ENCODE measurements at regions not wholly inside any gene's neighbourhood (a gene's known extent, or its start where the extent isn't known, plus 50 kb on each side); places are given as distances from the start of the nearest gene placed in this dataset.
"Not testable (repeated sequence)": the region's sequence is repeated elsewhere in the genome, so short reads cannot be mapped to it uniquely, and the experiment has no call there.

GRCh38 chr6:8918196-8918595 lies 482.9 kb upstream of the SLC35B3 start:
- no peak for DNase-seq (ENCODE audit: low spot score)

GRCh38 chr6:8914700-8915099 lies 479.4 kb upstream of the SLC35B3 start:
- DNase-seq (ENCODE audit: low spot score) = no peak

GRCh38 chr6:8908638-8909037 lies 473.3 kb upstream of the SLC35B3 start:
- DNase-seq (ENCODE audit: low spot score) = no peak

GRCh38 chr6:8906699-8907098 lies 471.4 kb upstream of the SLC35B3 start:
- DNase-seq (ENCODE audit: low spot score) = no peak

- no peak for DNase-seq (ENCODE audit: low spot score)
Observed at GRCh38 chr6:8905757-8906156, 470.4 kb upstream of the SLC35B3 start.

- no peak for DNase-seq (ENCODE audit: low spot score)
Observed at GRCh38 chr6:8904754-8905153, 469.4 kb upstream of the SLC35B3 start.

GRCh38 chr6:8900056-8900455 lies 464.7 kb upstream of the SLC35B3 start:
- DNase-seq (ENCODE audit: low spot score) = no peak

GRCh38 chr6:8889514-8889913 lies 454.2 kb upstream of the SLC35B3 start:
- no peak for DNase-seq (ENCODE audit: low spot score)

- no peak for DNase-seq (ENCODE audit: low spot score)
Observed at GRCh38 chr6:8888468-8888867, 453.1 kb upstream of the SLC35B3 start.

GRCh38 chr6:8881663-8882062 lies 446.3 kb upstream of the SLC35B3 start:
- DNase-seq (ENCODE audit: low spot score) = no peak

GRCh38 chr6:8879334-8879733 lies 444.0 kb upstream of the SLC35B3 start:
- no peak for DNase-seq (ENCODE audit: low spot score)

- no peak for DNase-seq (ENCODE audit: low spot score)
Observed at GRCh38 chr6:8875986-8876385, 440.6 kb upstream of the SLC35B3 start.

- DNase-seq (ENCODE audit: low spot score) = no peak
Observed at GRCh38 chr6:8872589-8872988, 437.2 kb upstream of the SLC35B3 start.

GRCh38 chr6:8865451-8865850 lies 430.1 kb upstream of the SLC35B3 start:
- no peak for DNase-seq (ENCODE audit: low spot score)

- no peak for DNase-seq (ENCODE audit: low spot score)
Observed at GRCh38 chr6:8860671-8861070, 425.3 kb upstream of the SLC35B3 start.

GRCh38 chr6:8859501-8859900 lies 424.2 kb upstream of the SLC35B3 start:
- DNase-seq (ENCODE audit: low spot score) = no peak

- DNase-seq (ENCODE audit: low spot score) = no peak
Observed at GRCh38 chr6:8858854-8859331, 423.5 kb upstream of the SLC35B3 start.

- DNase-seq (ENCODE audit: low spot score) = no peak
Observed at GRCh38 chr6:8857160-8857559, 421.8 kb upstream of the SLC35B3 start.

GRCh38 chr6:8855411-8855810 lies 420.1 kb upstream of the SLC35B3 start:
- DNase-seq (ENCODE audit: low spot score) = no peak

- DNase-seq (ENCODE audit: low spot score) = no peak
Observed at GRCh38 chr6:8852332-8852731, 417.0 kb upstream of the SLC35B3 start.

- DNase-seq (ENCODE audit: low spot score) = not testable (repeated sequence)
Observed at GRCh38 chr6:8846680-8847079, 411.3 kb upstream of the SLC35B3 start.

- no peak for DNase-seq (ENCODE audit: low spot score)
Observed at GRCh38 chr6:8845690-8846089, 410.3 kb upstream of the SLC35B3 start.

- DNase-seq (ENCODE audit: low spot score) = no peak
Observed at GRCh38 chr6:8844968-8845367, 409.6 kb upstream of the SLC35B3 start.

- no peak for DNase-seq (ENCODE audit: low spot score)
Observed at GRCh38 chr6:8839626-8840025, 404.3 kb upstream of the SLC35B3 start.

- no peak for DNase-seq (ENCODE audit: low spot score)
Observed at GRCh38 chr6:8837343-8837742, 402.0 kb upstream of the SLC35B3 start.
